NCI-H1694 (cell line): ENCODE measurements at regions not wholly inside any gene's neighbourhood (a gene's known extent, or its start where the extent isn't known, plus 50 kb on each side); places are given as distances from the start of the nearest gene placed in this dataset.

Source experiments
- DNase-seq: peaks from one replicate; lab custom pipeline; 2025; lab: John Stamatoyannopoulos, UW

GRCh38 chr13:106799781-106800335 lies 231.9 kb upstream of the ARGLU1 start:
- DNase-seq: no peak

- DNase-seq: no peak
Measured at GRCh38 chr13:106797081-106797640, 229.2 kb upstream of the ARGLU1 start.

GRCh38 chr13:106796280-106797047 lies 228.5 kb upstream of the ARGLU1 start:
- DNase-seq: no peak

- DNase-seq: no peak
Measured at GRCh38 chr13:106795847-106796246, 227.9 kb upstream of the ARGLU1 start.

GRCh38 chr13:106794117-106794516 lies 226.2 kb upstream of the ARGLU1 start:
- DNase-seq: no peak

- DNase-seq: no peak
Measured at GRCh38 chr13:106789911-106790310, 222.0 kb upstream of the ARGLU1 start.

GRCh38 chr13:106786006-106786563 lies 218.1 kb upstream of the ARGLU1 start:
- no peak for DNase-seq

- no peak for DNase-seq
Measured at GRCh38 chr13:106774621-106775020, 206.7 kb upstream of the ARGLU1 start.

GRCh38 chr13:106772006-106772601 lies 204.2 kb upstream of the ARGLU1 start:
- no peak for DNase-seq

- no peak for DNase-seq
Measured at GRCh38 chr13:106768991-106769390, 201.1 kb upstream of the ARGLU1 start.

- DNase-seq: no peak
Measured at GRCh38 chr13:106762708-106763107, 194.8 kb upstream of the ARGLU1 start.

- DNase-seq: no peak
Measured at GRCh38 chr13:106756446-106756845, 188.5 kb upstream of the ARGLU1 start.

GRCh38 chr13:106755542-106755941 lies 187.6 kb upstream of the ARGLU1 start:
- DNase-seq: no peak

GRCh38 chr13:106753251-106753650 lies 185.3 kb upstream of the ARGLU1 start:
- DNase-seq: no peak

- DNase-seq: no peak
Measured at GRCh38 chr13:106752584-106753170, 184.7 kb upstream of the ARGLU1 start.

- DNase-seq: no peak
Measured at GRCh38 chr13:106748785-106749184, 180.8 kb upstream of the ARGLU1 start.

GRCh38 chr13:106744516-106744915 lies 176.6 kb upstream of the ARGLU1 start:
- no peak for DNase-seq

GRCh38 chr13:106738186-106738678 lies 170.3 kb upstream of the ARGLU1 start:
- DNase-seq: no peak

GRCh38 chr13:106736941-106737340 lies 169.0 kb upstream of the ARGLU1 start:
- no peak for DNase-seq

GRCh38 chr13:106734198-106734597 lies 166.3 kb upstream of the ARGLU1 start:
- DNase-seq: no peak

- DNase-seq: no peak
Measured at GRCh38 chr13:106723036-106723435, 155.1 kb upstream of the ARGLU1 start.

- no peak for DNase-seq
Measured at GRCh38 chr13:106722620-106723019, 154.7 kb upstream of the ARGLU1 start.
